GM19035 (cell line): ENCODE measurements at regions not wholly inside any gene's neighbourhood (a gene's known extent, or its start where the extent isn't known, plus 50 kb on each side); places are given as distances from the start of the nearest gene placed in this dataset.

Source experiments
- ATAC-seq: cut with Tn5 transposase; IDR thresholded peaks from one replicate; pipeline ENCODE4 v1.9.1; 2021; ENCODE audit not compliant: unreplicated experiment

DNA sequence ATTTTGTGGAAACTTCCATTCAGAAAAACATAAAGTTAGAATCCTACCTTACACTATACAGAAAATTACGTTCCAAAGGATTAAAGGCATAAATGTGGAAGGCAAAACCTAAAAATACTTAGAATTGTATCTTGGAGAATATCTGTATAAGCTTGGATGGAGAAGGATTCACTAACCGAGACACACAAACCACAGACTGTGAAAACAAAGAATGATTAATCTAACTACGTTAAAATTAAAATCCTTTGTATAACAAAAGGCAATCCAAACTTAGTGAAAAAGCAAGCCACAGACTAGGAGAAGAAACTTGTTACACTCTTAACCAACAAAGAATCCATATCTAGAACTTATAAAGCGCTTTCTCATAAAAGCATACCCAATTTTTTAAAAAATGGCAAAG lies 678.8 kb downstream of the INHBA start:
- no peak for ATAC-seq

DNA sequence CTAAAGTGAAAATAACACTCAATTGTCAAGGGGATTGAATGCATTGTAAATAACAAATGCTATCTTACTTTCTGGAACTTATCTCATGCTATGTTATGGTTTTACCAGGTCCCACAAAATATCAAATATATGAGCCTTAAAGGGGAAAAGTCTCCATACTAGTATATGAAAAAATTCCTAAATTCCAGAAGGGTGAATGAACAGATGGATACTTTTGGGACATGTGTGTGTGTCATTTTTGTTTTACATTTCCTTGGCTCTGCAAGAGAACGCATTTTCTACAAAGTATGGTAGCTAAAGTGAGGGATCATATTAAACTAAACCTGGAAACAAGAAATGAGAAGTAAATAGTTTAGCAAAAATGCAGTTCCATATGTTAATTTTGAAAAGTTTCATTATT lies 682.8 kb downstream of the INHBA start:
- ATAC-seq: no peak

DNA sequence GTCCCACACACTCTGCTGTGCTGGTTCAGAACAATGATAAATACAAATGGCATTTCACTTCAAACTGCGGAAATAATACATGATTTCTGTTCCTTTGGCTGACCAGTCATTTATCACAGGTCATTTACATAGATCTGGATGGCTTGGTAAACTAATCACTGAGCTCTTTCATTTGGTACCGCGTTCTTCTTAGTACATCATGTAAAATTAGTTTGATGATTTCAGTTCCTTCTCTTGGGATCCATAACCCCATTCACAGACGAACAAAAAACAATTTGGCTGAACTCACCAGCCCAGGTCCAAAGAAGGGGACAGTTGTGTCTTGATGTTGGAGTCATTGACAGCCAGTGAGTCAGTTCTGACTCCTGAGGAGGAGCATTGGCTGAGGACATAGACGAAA lies 689.8 kb downstream of the INHBA start:
- no peak for ATAC-seq

DNA sequence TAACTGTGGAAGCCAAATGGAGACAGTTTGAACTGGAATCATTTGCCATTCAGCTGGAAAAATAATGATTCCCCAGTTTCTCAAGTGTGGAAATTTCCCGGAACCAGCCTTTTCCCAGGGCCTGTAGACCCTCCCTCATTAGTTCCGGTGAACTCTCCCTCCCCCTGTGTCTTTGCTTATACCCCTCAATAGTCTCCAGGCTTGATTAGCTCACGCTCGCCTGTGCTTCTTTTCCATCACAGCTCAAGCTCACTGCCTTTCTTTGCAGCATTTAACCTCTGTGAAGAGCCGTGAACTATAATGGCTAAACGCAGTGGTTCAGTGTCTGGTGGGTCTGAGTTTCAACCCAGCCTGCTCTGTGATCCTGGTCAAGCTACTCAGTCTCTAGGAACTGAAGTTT lies 690.8 kb downstream of the INHBA start:
- ATAC-seq: no peak

DNA sequence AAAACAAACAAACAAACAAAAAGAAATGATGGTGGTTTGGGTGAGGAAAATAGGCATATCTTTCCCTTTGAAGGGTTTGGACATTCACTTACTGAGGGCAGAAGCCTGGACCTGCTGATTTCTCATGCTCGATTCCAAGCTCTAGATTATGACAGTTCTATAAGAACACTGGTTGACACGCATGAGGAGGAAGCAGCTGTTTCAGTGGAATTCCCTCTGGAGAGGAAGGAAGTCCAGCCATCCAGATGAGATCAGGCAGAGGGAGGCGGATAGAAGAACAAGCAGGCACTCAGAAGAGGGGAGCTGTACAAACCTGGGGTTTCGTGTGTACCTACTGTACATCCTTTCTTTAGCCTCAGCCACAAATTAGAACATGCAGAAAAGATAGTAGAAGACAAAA lies 691.9 kb downstream of the INHBA start:
- ATAC-seq: no peak

DNA sequence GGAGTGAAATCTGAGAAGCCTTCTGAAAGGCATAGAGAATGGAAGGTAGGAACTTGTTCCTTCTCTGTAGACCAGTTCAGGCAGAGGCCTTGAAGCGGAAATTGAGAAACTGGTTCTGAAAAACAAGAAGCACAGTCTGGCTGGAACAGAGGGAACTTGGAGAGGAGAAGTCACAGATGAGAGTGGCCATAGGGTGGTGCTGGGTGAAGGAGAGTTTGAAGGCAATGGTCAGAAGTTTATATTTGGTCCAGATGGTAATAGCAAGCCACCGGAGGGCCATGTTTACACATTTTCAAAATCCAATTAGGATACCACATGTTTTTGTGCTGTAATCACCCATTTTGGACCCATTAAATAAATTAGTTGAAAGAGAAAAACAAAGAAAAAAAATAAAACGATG lies 692.5 kb downstream of the INHBA start:
- ATAC-seq: no peak

DNA sequence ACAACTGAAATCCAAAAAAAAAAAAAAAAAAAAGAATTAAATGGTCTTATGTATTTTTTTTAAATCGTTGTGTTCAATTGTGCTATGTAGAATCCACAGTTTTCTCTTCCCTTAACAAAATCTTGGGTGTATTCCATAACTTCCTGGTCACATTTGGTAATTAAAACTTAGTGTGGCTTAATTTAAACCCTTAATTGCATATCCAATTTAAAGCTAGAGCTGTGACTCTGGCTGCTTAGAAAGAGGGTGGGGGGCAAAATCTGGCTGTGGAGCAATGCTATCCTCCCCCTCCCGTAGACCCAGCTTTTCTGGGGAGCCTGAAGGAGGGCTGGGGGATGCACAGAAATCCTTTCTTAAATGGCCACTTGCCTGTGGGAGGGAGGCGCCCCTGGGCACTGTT lies 695.1 kb downstream of the INHBA start:
- ATAC-seq: no peak

DNA sequence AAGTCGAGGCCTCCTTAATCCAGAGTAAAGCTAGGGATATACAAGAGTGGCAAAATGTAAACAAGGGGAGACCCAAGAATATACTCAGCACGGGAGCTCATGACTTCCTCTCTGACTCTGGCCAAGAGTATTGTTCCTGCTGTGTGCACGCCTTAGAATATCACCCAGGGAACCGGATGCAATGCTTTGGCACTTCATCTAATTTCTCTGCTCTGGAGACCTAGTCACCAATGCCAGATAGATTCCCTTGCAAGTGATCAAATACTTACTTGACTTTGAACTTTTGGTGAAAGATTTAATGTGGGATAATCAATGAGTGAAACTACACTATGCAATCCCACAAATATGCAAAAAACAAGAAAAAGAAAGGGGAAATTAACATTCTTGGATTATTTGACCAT lies 695.5 kb downstream of the INHBA start:
- ATAC-seq: no peak

DNA sequence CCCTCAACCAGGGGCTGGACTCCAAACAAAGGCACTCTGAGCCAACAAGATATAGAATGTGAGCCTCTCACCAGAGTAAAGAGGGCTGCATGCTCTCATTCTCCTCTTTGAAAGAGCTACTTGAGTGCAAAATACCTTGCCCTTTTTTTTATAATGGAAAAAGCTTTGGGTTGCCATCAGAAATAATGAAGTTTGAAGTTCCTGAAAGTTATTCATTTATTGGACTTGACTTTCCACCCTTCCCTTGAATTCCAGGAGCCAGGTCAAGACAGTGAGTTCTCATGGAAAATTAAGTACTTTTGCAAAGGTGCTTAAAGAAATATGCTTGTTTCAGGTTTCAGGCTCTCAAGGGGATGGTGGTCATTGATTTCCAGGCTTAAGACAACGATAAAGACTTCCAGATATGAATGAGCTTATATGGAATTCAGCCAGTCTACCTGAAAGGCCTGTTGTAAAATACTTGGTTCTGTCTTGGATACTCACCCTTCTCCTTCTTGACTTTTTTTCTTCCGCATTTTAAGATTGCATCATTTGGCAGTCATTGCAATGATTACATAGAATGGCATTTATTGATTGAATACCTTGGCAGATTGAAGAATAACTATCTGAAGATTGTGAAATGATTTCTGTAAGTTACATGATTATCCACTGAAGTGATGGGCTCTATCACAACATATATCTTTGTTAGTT lies 696.4 kb downstream of the INHBA start:
- no peak for ATAC-seq

DNA sequence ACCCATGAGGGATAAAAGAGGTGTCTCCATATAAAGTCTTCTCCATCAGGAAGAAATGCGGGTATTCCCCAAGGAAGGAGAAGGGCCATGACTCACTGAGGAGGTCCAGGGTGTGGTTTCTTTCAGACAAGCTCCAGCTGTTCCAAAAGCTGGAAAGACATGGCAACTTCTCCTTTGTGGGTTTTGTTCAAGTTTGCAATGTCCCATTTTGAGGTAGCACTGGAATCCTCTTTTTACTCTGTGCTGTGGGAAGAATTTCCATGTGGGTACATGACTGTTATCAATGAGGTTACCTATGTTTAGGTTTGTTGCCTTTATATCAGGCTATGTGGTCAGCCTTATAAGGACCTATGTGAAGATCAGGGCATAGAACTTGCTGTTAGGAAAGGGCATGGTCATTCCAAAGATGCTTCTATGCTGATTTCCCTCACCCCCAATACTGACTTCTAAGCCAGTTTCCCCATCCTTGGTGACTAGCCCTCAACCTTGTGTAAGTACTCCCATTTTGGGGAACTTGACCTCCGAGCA lies 697.5 kb downstream of the INHBA start:
- no peak for ATAC-seq

DNA sequence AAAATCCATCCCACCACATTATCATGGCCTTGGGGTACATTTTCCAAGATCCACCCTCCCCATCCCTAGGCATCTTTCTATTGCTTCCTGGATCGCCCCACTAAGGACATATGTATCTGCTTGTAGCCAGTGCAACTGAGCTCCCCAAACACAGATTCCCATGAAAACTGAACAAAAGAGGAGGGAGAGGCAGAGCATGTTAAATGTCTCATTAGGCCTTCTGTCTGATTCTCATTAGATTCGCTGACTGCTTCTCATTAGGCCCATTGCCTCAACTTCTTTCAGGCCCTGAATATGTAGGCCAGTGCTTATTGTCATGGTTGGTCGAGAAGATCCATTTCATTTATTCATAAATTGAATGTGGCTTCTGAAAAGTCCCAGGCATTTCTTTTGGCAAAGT lies 698.9 kb downstream of the INHBA start:
- ATAC-seq: no peak

DNA sequence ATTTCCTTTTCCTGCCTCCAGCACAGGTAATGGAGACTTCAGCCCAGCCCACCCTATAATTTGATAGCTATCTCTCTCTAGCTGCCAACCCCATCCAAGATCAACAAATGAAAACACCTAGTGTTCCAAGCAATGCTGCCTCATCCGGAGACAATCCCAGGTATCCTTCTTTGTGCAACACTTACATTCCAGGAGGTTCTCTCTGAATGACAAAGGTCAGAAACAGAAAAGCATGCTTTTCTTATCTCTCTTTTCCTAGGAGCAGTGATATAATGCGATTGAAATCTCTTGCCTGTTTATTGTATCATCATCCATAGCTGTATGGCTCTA lies 699.3 kb downstream of the INHBA start:
- ATAC-seq: no peak

DNA sequence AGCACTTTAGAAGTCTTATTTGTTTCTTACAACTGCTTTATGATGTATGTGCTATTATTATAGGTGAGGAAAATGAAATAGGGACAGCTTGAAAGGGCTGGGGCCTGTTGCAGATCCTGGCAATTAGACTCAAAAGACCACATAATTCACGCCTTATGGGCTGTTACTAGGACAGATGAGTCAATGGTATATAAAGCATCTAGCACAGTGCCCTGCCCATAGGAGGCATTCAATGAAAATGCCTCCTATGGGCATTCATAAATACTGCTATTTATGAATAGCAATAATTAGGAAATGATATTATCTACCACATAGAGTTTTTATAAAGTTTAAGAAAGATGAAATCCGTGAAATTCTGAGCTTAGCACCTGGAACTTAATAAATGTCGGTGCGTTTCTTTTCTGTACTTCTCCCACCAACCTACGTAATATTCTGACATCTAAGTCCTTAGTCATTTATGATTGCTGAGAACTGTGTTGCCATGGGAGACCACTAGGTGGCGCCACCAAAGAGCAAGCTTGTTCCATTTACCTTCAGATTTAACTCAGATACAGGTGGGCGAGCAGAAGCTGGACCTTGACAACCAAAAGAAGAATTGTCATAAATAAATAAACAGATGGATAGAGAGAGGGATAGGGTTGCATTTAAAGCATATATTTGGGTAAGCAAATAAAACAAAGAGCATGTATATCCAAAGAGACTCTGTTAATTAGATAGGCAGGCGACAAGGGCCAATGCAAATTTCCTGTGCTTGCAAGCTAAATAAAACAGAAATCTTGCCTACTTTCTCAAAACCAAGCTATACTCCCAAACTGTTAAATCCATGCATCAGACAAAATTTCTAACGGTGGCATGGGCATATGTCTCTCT lies 699.9 kb downstream of the INHBA start:
- peak; percentile 75 for ATAC-seq

DNA sequence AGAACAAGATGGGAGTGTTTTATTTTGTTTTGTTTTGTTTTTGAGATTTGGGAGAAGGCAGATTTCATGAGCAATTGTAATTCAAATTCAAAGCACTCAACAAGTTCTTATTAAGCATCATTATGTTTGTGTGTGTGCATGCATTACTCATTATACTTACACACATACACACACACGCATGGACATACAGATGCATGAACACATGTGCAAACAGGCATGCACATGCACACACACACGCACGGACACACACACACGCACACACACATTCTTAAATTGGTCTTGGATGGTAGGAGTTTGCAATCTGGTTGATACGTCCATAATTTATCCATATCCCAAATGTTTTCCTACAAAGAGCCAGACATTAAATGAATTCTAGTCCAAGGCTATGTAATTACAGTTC lies 702.8 kb downstream of the INHBA start:
- ATAC-seq: no peak

DNA sequence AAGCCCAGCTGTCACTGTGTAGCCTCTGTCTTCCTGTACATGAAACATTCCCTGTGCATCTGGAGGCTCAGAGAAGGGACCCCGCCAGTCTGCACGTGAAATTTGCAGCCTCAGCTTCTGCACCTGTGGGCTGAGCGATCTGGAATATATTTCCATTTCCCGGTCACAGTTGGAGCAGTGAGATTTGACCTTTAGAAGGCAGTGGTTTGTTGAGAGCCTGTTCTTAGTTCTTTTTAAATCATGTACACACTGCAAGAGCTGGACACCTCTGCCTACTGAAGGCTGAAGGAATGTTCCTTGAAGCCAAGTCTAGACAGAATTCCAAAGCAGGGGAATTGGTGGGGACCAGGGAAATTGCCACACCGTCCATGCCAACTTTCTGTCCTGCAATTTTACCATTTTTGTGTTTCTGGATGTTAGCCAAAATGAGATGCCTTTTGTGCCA lies 706.6 kb downstream of the INHBA start:
- no peak for ATAC-seq

DNA sequence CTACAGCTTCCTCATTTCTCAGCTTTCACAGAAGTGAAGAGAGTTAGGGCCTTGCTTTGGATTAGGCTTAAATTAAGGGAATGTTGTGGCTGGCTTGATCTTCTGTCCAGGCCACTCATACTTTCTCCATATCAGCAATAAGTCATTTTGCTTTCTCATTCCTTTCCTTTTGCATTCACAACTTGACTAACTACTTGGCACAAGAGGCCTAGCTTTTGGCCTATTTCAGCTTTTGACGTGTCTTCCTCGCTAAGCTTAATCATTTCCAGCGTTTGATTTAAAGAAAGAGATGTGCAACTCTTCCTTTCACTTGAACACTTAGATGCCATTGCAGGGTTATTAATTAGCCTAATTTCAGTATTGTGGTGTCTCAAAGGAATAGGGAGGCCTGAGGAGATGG lies 712.0 kb downstream of the INHBA start:
- no peak for ATAC-seq

DNA sequence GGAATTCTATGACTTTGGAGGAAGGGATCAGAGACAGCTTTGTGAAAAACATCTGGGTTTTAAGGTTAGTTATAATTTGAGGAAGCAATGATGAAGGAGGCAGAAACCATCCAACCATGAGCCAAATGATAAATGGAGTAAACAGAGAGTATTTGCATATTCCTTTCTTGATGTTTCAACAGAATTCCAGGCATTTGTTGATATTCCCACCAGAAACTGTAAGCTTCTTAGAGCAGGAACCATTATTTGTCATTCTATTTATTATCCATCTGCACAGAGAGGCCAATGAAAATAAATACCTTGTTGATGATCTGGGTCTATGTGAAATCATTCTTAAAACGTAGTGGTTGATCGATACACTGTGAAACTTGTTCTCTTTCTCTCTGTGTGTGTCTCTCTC lies 715.3 kb downstream of the INHBA start:
- no peak for ATAC-seq

DNA sequence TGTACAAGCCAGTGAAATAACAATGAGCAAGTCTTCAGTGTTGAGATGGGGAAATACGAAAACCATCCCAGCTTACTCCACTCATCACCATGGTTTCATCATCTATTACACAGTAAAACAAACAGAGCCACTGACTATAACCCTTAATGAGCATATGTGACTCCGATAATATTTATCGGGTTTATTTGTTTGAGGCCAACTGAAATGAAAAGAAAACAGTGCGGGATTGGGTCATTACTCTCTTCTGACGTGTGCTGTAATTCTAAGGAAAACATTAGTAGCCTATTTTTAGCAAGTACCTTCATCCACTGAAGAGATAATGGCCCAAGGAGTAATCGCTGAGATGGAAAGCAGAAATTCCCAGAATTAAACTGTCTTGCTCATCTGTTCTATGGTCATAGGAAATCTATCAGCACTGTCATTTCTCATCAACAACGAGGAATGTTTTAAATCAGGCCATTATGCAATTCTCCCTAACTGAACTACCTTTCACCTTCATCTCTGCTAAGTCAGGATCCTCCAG lies 716.5 kb downstream of the INHBA start:
- ATAC-seq: no peak

DNA sequence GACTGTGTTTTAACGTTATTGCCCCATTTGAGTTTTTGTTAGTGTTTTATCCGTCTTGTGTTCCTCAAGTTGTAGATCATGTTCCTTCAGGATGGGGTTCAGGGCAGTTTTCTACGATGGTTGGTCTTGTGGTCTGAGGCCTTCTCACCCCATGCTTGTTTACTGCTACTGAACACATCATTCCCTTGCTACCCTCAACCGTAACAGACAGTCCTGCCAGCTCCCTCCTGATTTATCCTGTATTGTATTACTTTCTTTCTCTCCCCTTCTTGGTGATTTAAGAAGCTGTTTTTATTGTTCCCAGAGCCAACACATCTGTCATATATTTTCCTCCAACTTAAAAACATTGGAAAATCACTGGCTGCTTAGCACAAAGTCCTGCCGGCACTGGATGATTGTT lies 719.8 kb downstream of the INHBA start:
- ATAC-seq: no peak

DNA sequence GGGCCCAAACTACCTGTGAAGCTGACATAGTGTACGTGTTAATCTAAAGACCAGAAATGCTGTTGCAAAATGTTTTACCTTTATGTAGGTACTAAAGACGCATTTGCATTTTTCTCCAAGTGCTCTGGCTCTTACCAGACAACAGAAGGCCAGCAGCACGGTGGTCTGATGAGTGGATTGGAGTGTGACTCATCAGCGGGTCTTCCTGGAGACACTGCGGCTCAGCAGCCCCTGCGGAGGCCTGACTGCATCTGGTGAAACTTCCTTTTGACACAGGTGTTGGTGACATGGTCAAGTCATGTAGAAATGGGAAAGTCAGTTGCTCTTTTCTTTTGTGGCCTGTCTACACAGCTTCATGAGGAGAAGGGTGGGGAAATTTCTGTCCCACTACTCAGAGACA lies 723.6 kb downstream of the INHBA start:
- ATAC-seq: no peak

DNA sequence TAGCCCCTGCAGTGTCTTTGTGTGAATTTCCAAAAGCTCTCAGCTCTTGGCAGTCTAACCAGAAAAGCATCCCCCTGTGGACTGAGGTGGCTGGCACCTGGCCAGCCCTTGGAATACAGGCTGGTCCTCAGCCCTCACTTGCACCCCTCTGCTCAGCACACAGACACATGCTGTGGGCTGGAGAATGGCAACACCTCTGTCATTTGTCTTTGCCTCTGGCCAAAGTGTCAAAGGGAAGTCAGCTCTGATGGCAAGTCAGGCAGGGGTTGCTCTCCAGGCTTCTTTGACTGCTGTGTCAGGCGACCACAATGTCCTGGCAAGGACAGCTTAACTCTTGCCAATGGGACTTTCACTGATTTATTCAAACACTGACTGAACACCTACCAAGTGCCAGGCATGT lies 724.8 kb downstream of the INHBA start:
- no peak for ATAC-seq

DNA sequence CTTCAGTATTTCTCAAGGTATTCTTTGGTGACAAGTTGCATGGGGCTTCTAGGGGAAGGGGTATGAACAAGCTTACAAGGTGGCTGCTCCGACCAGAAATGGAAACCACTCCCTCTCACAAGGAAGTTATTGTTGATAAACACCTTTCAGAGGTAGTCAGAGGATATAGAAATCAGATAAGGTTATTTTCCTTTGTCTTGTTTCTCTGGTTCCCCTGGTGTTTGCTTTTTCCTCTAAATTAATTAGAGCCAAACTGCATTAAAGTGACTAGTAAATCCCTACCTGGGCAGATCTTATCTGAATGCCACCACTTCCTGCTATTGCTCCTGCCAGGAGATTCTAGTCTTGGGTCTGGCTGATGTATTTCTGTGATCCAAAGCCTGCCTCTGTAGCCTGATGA lies 725.4 kb downstream of the INHBA start:
- ATAC-seq: no peak
